Progenitor cell of endocrine pancreas (in vitro differentiated cells): ENCODE measurements at regions not wholly inside any gene's neighbourhood (a gene's known extent, or its start where the extent isn't known, plus 50 kb on each side); places are given as distances from the start of the nearest gene placed in this dataset.

Source experiments
- DNase-seq: peaks from one replicate; pipeline ENCODE4 v3.0.0; 2021; ENCODE audit warnings: low spot score; ENCODE audit not compliant: unreplicated experiment
- H3K27ac Mint-ChIP-seq: 2 replicates; pipeline ENCODE4 v1.8.0; 2021; ENCODE audit warnings: mild to moderate bottlenecking, moderate library complexity, mixed read lengths
- H3K27me3 Mint-ChIP-seq: 2 replicates; pipeline ENCODE4 v1.8.0; 2021; ENCODE audit warnings: mixed read lengths
- H3K36me3 Mint-ChIP-seq: 2 replicates; pipeline ENCODE4 v1.8.0; 2022; ENCODE audit warnings: mixed read lengths; ENCODE audit not compliant: insufficient read depth
- H3K4me1 Mint-ChIP-seq: 2 replicates; pipeline ENCODE4 v1.8.0; 2021; ENCODE audit warnings: low read depth, mixed read lengths
- H3K4me3 Mint-ChIP-seq: 2 replicates; pipeline ENCODE4 v1.8.0; 2021; ENCODE audit warnings: low read depth, mild to moderate bottlenecking, moderate library complexity, mixed read lengths
- H3K9me3 Mint-ChIP-seq: 2 replicates; pipeline ENCODE4 v1.8.0; 2021; ENCODE audit warnings: low read depth, mixed read lengths
- TF ChIP-seq, protein P1 (sequence below): fragments of 200-600 bp; sonication (generic); IDR thresholded peaks from one replicate; pipeline ENCODE4 v1.5.0; 2021; ENCODE audit warnings: antibody characterized with exemption, mild to moderate bottlenecking; ENCODE audit not compliant: unreplicated experiment

DNA sequence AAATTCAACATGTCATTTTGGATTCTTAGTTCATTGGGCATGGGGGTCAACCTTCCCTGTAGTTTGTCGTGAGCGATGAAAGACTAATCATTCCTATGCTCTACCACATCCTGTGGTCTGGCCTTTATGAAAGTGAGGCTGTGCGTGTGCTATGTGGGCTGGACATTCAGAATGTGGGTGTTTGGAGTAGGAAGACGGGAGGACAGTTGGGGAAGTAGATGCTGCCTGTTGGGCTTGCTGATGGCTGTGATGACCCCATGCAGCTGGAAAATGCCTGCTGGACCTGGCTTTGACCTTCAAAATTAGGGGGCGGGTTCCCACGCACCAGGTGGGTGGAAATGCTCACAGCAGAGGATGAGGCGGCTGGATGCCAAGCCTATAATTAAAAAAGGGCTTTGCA is 90.9 kb upstream of the MKI67 start:
- DNase-seq, result no peak
- Mint-ChIP-seq H3K4me1 (peaks cover 6% of the 10 kb centered on the region), H3K9me3 (no peaks in the 10 kb centered on the region), H3K4me3 (no peak overlapping the region), H3K36me3 (no peaks in the 10 kb centered on the region), H3K27ac (no peak overlapping the region), H3K27me3 (peaks cover 56% of the 10 kb centered on the region)
- TF ChIP-seq, protein P1, sequence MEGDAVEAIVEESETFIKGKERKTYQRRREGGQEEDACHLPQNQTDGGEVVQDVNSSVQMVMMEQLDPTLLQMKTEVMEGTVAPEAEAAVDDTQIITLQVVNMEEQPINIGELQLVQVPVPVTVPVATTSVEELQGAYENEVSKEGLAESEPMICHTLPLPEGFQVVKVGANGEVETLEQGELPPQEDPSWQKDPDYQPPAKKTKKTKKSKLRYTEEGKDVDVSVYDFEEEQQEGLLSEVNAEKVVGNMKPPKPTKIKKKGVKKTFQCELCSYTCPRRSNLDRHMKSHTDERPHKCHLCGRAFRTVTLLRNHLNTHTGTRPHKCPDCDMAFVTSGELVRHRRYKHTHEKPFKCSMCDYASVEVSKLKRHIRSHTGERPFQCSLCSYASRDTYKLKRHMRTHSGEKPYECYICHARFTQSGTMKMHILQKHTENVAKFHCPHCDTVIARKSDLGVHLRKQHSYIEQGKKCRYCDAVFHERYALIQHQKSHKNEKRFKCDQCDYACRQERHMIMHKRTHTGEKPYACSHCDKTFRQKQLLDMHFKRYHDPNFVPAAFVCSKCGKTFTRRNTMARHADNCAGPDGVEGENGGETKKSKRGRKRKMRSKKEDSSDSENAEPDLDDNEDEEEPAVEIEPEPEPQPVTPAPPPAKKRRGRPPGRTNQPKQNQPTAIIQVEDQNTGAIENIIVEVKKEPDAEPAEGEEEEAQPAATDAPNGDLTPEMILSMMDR, result no peak

DNA sequence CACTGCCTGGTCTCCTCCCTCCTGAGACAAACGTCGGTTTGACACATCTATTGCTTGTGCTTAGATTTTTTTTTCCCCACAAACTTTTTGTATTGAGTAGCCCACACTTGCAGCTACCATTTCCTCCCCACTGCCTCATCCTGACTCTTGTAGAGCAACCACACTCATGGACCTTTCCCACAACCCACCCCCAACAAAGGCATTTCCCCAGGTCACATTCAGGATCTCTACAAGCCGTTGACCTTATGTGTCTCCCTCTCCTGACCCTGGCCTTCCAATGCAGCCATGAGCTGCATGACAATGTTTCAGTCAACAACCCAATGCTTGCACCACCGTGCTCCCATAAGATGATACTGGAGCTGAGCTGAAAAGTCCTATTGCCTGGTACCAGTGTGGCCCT is 91.9 kb upstream of the MKI67 start:
- peaks cover 49% of the 10 kb centered on the region for H3K27me3 Mint-ChIP-seq
- H3K27ac Mint-ChIP-seq, result no peak overlapping the region
- no peak for DNase-seq
- H3K4me1 Mint-ChIP-seq, result peaks cover 6% of the 10 kb centered on the region
- H3K36me3 Mint-ChIP-seq, result no peaks in the 10 kb centered on the region
- H3K9me3 Mint-ChIP-seq, result no peaks in the 10 kb centered on the region
- no peak overlapping the region for H3K4me3 Mint-ChIP-seq
- TF ChIP-seq, protein P1, result no peak

DNA sequence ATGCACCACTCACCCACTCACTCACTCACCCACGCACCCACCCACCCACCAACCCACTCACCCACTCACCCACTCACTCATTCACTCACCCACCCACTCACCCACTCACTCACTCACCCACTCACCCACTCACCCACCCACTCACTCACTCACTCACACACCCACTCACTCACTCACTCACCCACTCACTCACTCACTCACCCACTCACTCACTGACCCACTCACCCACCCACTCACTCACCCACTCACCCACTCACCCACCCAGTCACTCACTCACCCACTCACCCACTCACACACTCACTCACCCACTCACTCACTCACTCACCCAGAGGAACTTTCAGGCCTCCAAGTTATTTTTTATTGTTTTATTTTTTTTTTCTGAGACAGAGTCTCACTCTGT is 93.1 kb upstream of the MKI67 start:
- DNase-seq, result no peak
- no peak overlapping the region for H3K4me3 Mint-ChIP-seq
- no peaks in the 10 kb centered on the region for H3K9me3 Mint-ChIP-seq
- H3K27me3 Mint-ChIP-seq, result peaks cover 38% of the 10 kb centered on the region
- H3K36me3 Mint-ChIP-seq, result no peaks in the 10 kb centered on the region
- H3K27ac Mint-ChIP-seq, result no peak overlapping the region
- H3K4me1 Mint-ChIP-seq, result peaks cover 6% of the 10 kb centered on the region
- TF ChIP-seq, protein P1, result no peak

DNA sequence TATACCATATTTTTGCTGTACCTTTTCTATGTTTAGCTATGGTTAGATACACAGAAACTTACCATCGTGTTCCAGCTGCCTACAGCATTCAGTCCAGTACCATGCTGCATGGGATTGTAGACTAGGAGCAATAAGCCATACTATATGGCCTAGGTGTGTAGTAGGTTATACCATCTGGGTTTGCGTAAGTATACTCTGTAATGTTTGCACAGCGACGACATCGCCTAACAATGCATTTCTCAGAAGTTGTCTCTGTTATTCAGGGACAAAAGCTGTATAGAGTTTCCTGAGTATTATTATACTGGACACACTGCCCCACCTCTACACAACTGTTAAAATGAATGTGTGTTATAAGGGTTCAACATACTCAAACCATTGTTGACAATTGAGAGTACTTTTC is 93.8 kb upstream of the MKI67 start:
- TF ChIP-seq, protein P1, result no peak
- Mint-ChIP-seq H3K9me3 (no peaks in the 10 kb centered on the region), H3K27me3 (peaks cover 30% of the 10 kb centered on the region), H3K4me3 (no peak overlapping the region), H3K36me3 (no peaks in the 10 kb centered on the region), H3K4me1 (peaks cover 2% of the 10 kb centered on the region), H3K27ac (no peak overlapping the region)
- no peak for DNase-seq

DNA sequence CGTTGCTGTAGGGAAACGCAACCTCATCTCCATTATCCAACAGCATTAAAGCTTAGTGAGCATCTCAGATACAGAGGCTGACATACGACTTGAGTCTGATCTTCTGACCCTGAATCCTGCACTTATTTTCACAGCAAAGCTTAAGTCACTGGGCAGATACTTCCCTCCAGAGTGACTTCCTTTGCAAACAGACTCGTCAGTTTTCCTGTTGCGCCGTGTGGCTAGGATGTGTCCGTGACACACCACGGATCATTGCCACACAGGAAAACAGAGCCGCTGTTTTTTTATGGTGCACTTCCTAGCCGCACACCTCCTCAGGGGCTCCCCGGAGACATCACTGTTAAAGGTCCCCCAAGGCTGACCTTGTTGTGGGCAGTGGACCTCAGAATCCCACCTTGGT is 94.9 kb upstream of the MKI67 start:
- no peak overlapping the region for H3K27ac Mint-ChIP-seq
- H3K4me3 Mint-ChIP-seq, result no peak overlapping the region
- peaks cover 29% of the 10 kb centered on the region for H3K27me3 Mint-ChIP-seq
- peaks cover 8% of the 10 kb centered on the region for H3K9me3 Mint-ChIP-seq
- H3K36me3 Mint-ChIP-seq, result no peaks in the 10 kb centered on the region
- no peak for DNase-seq
- TF ChIP-seq, protein P1, result no peak
- H3K4me1 Mint-ChIP-seq, result peaks cover 2% of the 10 kb centered on the region
